ENCODE measurements at regions not wholly inside any gene's neighbourhood (a gene's known extent, or its start where the extent isn't known, plus 50 kb on each side); places are given as distances from the start of the nearest gene placed in this dataset.

DNA sequence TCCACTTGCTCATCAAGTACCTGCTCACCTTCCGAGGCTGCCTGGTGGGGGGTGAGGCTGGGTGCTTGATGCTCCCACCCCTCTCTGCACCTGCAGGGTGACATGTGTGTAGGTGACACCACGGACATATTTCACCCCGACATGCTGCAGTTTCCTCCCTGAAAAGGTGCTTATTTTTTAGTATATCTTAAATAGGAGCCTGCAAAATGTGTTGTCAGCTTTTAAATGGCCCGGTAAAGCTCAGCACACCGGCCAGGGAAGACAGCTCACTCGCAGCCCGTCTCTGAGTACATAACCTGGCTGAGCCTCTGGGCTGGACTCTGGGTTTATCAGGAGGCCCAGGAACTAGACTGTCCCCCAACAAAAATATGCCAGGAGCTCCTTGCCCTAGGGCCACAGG is 89.3 kb upstream of the LINGO1 start:
- TF ChIP-seq TAF1 (IDR thresholded peaks at IDR 0.05; ENCODE audit: borderline replicate concordance, insufficient read depth, low read length) (no peak), REST (IDR thresholded peaks at IDR 0.05; ENCODE audit: insufficient read depth in 1 of 2, low read depth in 2 of 2, low read length in 2 of 2) (no peak), POLR2AphosphoS5 (IDR thresholded peaks at IDR 0.05; ENCODE audit: low read depth, low read length) (no peak), FOXP2 (optimal IDR thresholded peaks at IDR 0.05; ENCODE audit: borderline replicate concordance, extremely low read depth, extremely low read length, insufficient read depth) (no peak)

Data from PFSK-1 (cell line).